Fibroblast of villous mesenchyme (primary cell): ENCODE measurements at regions not wholly inside any gene's neighbourhood (a gene's known extent, or its start where the extent isn't known, plus 50 kb on each side); places are given as distances from the start of the nearest gene placed in this dataset.

Source experiments
- DNase-seq: peaks from one replicate; pipeline ENCODE4 v3.0.0-alpha.2; 2010; ENCODE audit warnings: low read depth
- H3K4me3 ChIP-seq: 2 replicates; pipeline ENCODE4 v1.5.1; 2011; ENCODE audit warnings: low read depth, mild to moderate bottlenecking, low read length
- CTCF ChIP-seq: IDR thresholded peaks from 2 replicates; pipeline ENCODE4 v1.5.1; 2012; ENCODE audit warnings: low read depth, mild to moderate bottlenecking, low read length; ENCODE audit not compliant: insufficient read depth

DNA sequence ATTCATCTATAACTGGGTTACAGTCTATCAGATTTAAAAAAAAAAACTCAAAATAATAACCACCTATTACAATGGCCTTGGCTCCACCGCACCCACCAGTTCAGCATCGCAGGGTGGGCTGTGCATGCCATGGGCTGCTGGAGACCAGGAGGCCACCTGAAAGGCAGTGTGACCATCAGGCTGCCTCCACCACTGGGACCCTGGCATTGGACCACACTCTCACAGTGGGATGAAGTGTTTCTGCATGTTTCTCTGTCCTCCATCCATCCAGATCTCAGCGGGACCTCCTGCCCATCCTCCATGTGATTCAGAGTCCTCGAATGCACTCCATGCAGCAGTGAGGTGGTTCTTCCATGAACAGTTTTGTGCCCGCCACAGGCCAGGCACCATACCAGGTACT, 206.1 kb upstream of the CST7 start:
- TF ChIP-seq CTCF: no peak

DNA sequence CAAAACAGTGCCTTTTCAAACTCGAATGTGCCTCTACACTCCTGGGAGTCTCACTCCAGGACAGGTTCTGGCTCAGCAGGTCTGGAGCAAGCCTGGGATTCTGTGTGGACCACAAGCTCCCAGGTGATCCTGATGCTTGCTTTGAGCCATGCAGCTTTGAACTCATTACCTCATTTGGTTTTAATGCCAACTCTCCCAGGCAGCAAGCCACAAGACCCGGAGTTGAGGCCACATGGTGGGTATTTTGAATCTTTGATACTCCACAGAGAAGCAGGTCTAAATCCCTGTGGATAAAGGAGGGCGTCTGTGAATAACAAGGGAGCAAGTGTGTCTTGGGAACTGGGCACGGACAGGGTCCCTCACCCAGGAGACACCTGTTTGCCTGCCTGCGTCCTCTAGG, 205.4 kb upstream of the CST7 start:
- no peak overlapping the region for H3K4me3 ChIP-seq
- DNase-seq: no peak
- TF ChIP-seq CTCF: no peak

More for the DNA sequence above, 206.1 kb upstream of the CST7 start:
- H3K4me3 ChIP-seq: no peak overlapping the region
- no peak for DNase-seq

- H3K4me3 ChIP-seq: no peak overlapping the region
- no peak for TF ChIP-seq CTCF
- no peak for DNase-seq
Observed at GRCh38 chr20:24744747-24745146, 204.3 kb upstream of the CST7 start.

GRCh38 chr20:24745206-24745605, 203.9 kb upstream of the CST7 start:
- DNase-seq: no peak
- H3K4me3 ChIP-seq: no peak overlapping the region
- no peak for TF ChIP-seq CTCF

- H3K4me3 ChIP-seq: no peak overlapping the region
- TF ChIP-seq CTCF: no peak
Observed at GRCh38 chr20:24745617-24746350, 203.3 kb upstream of the CST7 start.

DNA sequence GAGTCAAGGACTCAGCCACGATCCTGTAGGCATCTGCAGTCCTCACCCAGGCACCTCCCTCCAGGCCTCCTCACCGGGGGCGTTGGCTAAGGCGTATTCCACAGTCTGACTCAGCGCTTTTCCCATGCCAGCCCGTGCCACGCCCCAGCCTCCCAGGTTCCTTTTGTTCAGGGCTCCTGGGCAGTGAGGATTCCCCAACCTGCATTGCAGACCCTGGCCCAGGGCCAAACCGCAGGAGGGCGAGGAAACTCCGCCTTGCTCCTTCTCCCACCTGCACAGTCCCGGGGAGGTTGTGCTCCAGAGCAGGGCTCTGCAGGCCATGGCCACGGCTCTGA, 202.8 kb upstream of the CST7 start:
- no peak overlapping the region for H3K4me3 ChIP-seq
- no peak for TF ChIP-seq CTCF
- no peak for DNase-seq

More at GRCh38 chr20:24745617-24746350, 203.3 kb upstream of the CST7 start:
- DNase-seq: no peak

- TF ChIP-seq CTCF: no peak
- no peak overlapping the region for H3K4me3 ChIP-seq
- no peak for DNase-seq
Observed at GRCh38 chr20:24747010-24747712, 201.9 kb upstream of the CST7 start.
